NCI-H526 (cell line): ENCODE measurements at regions not wholly inside any gene's neighbourhood (a gene's known extent, or its start where the extent isn't known, plus 50 kb on each side); places are given as distances from the start of the nearest gene placed in this dataset.

Experiments
- DNase-seq, 2 experiments: peaks; one replicate each; lab custom pipeline; 2025; lab: John Stamatoyannopoulos, UW

DNA sequence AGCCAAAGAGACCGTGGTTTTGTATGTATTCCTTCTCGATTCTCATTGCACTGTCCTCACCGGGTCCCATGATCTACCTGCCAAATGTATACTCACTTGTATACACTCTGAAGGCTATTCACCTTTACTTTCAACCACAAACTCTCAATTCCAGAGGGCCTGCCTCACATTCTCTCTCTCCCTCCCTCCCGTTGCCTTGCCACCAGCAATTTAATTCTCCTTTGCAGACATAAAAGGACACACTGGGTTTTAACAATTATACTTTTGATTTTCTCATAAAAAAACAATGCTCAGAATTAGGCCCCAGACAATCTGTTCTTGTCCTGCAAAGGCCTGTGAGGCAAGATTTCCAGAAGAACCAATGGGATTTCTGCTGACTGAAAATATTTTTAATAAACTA is 265.1 kb upstream of the PSMD7 start:
- DNase-seq, result no peak

DNA sequence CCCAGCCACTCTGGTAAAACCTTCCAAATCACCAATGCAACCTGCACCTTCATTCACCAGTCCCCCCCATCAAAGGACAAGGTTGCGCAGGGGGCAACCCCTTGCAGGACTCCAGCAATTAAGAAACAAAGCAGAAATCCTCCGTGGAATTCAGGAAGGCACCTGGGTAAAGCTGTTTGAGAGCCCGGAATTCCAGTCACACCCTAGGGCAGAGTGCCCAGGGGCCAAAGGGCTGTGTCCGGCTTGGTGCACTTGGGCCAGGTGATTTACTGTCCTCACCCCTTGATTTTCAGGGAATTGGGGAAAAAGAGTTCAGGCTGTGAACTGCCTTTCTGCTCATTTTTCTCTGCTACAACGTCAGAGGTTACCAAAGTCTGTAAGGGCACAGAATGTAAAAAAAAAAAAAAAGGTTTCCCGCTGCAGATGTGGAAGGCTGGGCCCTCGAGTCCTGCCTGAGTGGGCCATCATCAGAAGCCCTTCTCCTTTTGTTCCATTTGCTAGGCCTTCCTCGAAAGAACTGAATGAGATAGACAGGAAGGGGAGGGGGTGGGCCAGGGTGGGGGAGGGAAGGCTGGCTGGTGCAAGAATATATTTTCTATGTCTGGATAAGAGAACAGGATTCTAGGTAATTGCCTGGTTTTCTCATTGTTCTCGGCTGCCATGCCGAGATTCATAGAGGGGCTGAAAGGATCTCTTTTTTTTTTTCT is 266.5 kb upstream of the PSMD7 start:
- no peak for DNase-seq

GRCh38 chr16:74029115-74029792 is 267.4 kb upstream of the PSMD7 start:
- DNase-seq, result no peak

DNA sequence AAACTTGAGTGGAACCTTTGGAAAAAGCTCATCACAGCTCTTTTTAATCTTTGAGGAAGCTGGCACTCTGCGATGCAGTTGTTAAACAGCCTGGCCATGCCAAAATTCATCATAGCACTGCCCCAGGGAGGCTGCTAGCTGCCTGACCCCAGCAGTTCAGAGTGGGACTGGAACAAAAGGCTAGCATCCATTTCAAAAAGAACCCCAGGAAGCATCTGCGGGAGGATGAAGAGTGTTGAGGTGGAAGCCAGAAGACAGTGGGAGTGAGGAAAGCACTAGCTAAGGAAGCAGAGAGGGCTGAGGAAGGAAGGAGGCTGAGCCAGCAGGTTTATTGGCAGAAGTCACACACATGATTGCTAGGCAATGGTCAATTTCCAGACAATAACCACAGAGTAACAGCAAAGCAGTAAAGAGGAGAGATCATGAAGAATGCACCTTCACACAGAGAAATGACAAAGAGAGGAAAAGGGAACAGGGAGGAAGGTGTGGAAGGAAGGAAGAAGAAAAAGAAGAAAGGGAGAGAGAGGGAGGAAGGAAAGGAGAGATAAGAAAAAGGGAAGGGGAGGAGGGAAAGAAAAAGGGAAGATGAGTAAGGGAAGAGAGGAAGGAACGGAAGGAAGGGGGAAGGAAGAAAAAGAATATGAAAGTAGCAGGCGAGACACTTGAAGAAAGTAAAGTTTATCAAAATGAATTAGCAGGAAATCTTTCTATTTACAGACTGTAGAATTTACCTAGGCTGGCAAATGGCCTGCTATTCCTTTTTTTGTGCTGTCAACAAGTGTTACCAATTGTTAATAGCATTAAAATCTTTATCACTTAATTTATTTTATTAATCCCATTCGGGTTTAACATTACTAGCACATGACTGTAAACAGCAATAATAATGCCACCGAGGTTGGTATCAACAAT is 270.0 kb upstream of the PSMD7 start:
- no peak for DNase-seq

DNA sequence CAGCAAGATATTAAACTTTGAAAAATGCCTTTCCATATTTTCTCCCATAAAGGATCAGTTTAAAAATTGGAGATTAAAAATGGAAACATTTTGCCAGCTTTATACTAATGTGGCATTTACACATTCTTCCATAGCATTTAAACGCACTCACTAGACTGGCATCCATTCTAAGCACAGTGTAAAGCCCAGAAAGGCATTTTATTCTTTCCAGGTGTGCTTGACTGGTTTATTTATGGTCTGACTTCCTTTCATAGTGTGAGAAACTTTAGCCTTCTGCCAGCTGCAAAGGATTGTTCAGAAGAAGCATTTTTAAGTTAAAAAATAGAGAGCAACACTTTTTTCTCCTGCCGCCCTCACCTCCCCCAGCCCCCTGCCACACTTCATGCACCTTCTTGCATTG is 271.7 kb upstream of the PSMD7 start:
- no peak for DNase-seq

GRCh38 chr16:74020095-74020670 is 276.4 kb upstream of the PSMD7 start:
- DNase-seq, result no peak

DNA sequence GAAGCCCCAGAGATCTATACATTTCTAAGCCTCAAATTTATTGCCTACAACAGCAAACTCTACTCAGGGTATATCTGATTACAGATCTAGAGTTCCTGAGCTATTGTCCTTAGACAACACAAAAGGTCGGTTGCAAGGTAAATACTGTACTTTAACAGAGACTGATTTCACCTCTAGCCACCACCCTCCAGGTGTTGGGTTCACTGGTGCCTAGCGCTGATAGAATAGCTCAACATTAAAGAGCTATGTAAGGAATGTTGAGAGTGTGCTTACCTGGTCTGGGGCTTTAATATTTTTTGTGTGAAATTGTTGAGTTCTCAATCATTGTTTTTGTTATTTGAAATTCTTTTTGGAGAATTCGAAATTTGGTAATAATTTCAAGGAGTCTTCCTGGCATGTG is 277.0 kb upstream of the PSMD7 start:
- DNase-seq, result no peak

DNA sequence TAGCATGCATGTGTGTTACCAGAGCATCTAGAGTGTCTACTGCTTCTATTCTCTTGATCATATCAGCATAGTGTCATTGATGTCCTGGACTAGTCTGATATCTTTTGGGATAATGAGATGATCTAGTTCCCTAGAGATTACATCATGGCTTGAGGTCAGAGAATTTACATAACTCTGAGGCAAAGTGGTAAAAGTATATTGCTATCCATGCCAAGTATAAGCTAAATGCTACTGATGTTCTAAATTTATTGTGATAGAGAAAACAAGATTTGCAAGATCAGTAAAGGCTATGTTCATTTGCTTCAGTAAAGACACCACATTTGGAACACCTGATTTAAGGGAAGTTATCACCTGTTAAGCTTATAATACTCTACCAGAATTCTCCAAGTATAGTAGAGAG is 280.7 kb upstream of the PSMD7 start:
- no peak for DNase-seq

DNA sequence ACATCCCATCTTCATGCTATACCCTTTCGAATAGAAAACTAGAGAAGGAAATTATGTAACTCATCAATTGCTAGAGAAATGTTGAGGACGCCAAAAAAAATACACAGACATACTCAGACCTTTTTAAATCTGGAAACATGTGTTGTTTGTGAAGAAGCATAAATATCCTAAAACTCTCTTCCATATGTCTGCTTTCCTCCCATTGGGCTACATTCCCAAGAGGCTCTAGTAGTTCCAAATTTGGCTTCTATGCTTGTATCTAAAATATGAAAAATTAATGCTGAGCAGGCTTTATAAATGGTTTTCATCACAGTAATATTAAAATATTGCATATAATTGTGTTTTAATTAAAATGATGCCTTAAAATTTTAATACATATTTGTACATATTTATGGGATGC is 297.9 kb upstream of the PSMD7 start:
- DNase-seq, result no peak

DNA sequence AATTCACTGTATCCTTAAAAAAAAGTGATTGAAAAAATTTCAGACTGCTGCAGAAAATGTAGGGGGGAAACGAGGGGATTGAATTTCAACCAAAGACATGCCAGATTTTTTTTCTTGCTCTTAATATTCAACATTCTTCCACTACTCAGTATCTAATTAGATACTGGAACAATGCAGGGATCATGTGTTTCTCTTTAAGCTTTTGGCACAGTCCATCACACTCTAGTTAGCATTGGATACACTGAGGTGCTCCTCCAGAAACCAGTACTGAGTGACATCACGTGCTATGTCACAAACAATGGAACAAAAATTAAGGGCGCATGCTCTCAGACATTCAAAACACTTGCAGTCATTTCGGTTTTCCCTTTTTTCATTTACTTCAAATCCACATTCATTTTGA is 298.6 kb upstream of the PSMD7 start:
- no peak for DNase-seq

- DNase-seq, result no peak
These were observed 299.3 kb upstream of the PSMD7 start for GRCh38 chr16:73997340-73997711.

GRCh38 chr16:73996624-73997339 is 299.8 kb upstream of the PSMD7 start:
- DNase-seq, result no peak

DNA sequence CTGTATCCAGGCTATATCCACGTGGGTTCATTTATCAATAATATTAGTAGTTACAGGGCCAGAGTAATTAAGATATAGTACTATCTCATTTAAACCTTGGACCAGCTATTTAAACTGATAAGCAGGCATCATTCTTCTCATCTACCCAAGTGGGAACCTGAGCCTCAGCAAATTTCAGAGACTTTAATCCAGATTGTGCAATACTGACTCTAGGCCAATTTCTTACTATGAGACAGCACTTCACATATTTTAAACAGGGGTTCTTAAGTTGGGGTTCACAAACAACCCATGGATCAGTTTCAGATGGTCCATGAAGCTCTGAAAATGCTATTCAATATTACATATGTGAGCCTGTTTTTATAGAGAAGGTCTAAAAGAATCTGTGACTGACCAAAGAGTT is 302.7 kb upstream of the PSMD7 start:
- no peak for DNase-seq

DNA sequence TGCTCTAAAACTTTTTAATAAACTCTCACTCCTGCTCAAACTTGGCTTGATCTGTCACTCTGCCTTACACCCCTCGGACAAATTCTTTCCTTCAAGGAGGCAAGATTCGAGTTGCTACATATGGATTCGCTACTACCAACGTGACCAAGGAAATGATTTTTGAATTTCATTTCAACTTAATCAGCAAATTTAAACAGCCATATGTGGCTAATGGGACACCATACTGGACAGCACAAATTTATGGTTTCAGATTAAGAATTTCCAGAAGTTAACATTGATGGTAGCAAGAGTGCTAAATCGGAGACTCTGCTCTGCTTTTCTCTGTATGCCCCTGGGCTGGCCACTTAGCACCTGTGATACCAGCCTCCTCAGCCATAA is 318.2 kb upstream of the PSMD7 start:
- DNase-seq, result no peak

DNA sequence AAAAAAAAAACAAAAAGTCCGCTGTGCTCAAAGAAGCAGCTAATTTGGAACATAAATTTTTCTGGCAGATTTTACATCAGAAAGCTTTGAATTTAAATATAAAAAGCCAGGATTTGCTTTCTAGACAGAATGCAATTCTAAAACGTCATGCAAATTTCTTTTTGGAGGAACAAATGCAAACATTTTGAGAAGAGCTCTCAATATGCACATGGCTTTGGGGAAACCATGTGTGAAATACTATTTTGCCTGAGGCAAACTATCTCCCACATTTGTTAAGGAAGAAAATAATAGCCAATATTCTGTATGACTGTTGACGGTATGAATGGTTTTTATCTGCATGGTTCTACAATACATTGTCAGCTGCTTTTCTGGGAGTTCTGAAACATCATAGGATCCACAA is 320.0 kb upstream of the PSMD7 start:
- peak in 1 of 2 experiments; percentile 61 for DNase-seq

- DNase-seq, result no peak
These were observed 323.4 kb upstream of the PSMD7 start for GRCh38 chr16:73973174-73973573.

GRCh38 chr16:73966851-73967250 is 329.8 kb upstream of the PSMD7 start:
- no peak for DNase-seq

DNA sequence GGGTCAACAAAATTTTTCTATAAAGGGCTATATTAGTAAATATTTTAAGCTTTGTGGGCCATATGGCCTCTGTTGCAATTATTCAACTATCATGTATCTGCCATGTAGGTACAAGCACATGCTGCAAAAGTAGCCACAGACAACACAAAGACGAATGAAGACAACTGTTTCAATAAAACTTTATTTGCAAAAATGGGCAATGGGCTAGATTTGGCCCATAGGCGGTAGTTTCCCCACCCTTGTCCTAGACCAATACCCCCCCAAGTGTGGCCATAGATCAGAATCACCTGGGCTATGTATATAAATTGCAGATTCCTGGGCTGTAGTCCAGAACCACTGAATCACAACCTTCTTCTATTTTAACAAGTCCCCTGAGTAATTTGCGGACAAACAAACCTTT is 331.0 kb upstream of the PSMD7 start:
- DNase-seq, result no peak

- peak in 1 of 2 experiments; percentile 63 for DNase-seq
These were observed 339.8 kb upstream of the PSMD7 start for GRCh38 chr16:73956587-73957494.

GRCh38 chr16:73955702-73956101 is 340.9 kb upstream of the PSMD7 start:
- no peak for DNase-seq

GRCh38 chr16:73955255-73955654 is 341.4 kb upstream of the PSMD7 start:
- DNase-seq, result no peak
